ENCODE measurements at regions not wholly inside any gene's neighbourhood (a gene's known extent, or its start where the extent isn't known, plus 50 kb on each side); places are given as distances from the start of the nearest gene placed in this dataset.

- no peaks in the 10 kb centered on the region for H4K20me1 ChIP-seq (ENCODE audit: insufficient read depth, low read length, poor library complexity, severe bottlenecking)
- H3K36me3 ChIP-seq (ENCODE audit: insufficient read depth, low read length), result no peaks in the 10 kb centered on the region
- H3K9ac ChIP-seq (ENCODE audit: low read depth, low read length, poor library complexity, severe bottlenecking), result no peak overlapping the region
- no peaks in the 10 kb centered on the region for H3K4me1 ChIP-seq (ENCODE audit: insufficient read depth, low read length, poor library complexity, severe bottlenecking)
- peaks cover 1% of the 10 kb centered on the region for H3K27me3 ChIP-seq (ENCODE audit: insufficient read depth, low read length, poor library complexity, severe bottlenecking)
- TF ChIP-seq EZH2phosphoT487 (IDR thresholded peaks at IDR 0.05; ENCODE audit: borderline replicate concordance), result no peak
- TF ChIP-seq CTCF (conservative IDR thresholded peaks at IDR 0.05; ENCODE audit: low read length), result no peak
- H3K4me2 ChIP-seq (ENCODE audit: low read depth, low read length, poor library complexity, severe bottlenecking), result no peak overlapping the region
- no peaks in the 10 kb centered on the region for H3K79me2 ChIP-seq (ENCODE audit: insufficient read depth, low read length)
- no peaks in the 10 kb centered on the region for H3K9me2 ChIP-seq (replicated peaks; ENCODE audit: low read depth, low read length)
- H3K9me3 ChIP-seq (ENCODE audit: insufficient read depth, low read depth, low read length), result no peaks in the 10 kb centered on the region
- no peak overlapping the region for H3K4me3 ChIP-seq (ENCODE audit: low read length, poor library complexity, severe bottlenecking)
- H3F3A ChIP-seq (ENCODE audit: low read depth), result no peaks in the 10 kb centered on the region
- H2AFZ ChIP-seq (ENCODE audit: low read length), result no peak overlapping the region
Measured at GRCh38 chr20:40175296-40175695, 513.7 kb downstream of the MAFB start.

- H3K9me3 ChIP-seq (ENCODE audit: insufficient read depth, low read depth, low read length), result no peaks in the 10 kb centered on the region
- no peak overlapping the region for H3K9ac ChIP-seq (ENCODE audit: low read depth, low read length, poor library complexity, severe bottlenecking)
- H4K20me1 ChIP-seq (ENCODE audit: insufficient read depth, low read length, poor library complexity, severe bottlenecking), result no peaks in the 10 kb centered on the region
- no peaks in the 10 kb centered on the region for H3K36me3 ChIP-seq (ENCODE audit: insufficient read depth, low read length)
- H3F3A ChIP-seq (ENCODE audit: low read depth), result no peaks in the 10 kb centered on the region
- H3K9me2 ChIP-seq (replicated peaks; ENCODE audit: low read depth, low read length), result no peaks in the 10 kb centered on the region
- TF ChIP-seq CTCF (conservative IDR thresholded peaks at IDR 0.05; ENCODE audit: low read length) (no peak), EZH2phosphoT487 (IDR thresholded peaks at IDR 0.05; ENCODE audit: borderline replicate concordance) (no peak)
- no peak overlapping the region for H2AFZ ChIP-seq (ENCODE audit: low read length)
- no peaks in the 10 kb centered on the region for H3K4me1 ChIP-seq (ENCODE audit: insufficient read depth, low read length, poor library complexity, severe bottlenecking)
- no peak overlapping the region for H3K4me3 ChIP-seq (ENCODE audit: low read length, poor library complexity, severe bottlenecking)
- no peaks in the 10 kb centered on the region for H3K79me2 ChIP-seq (ENCODE audit: insufficient read depth, low read length)
- peaks cover 7% of the 10 kb centered on the region for H3K27me3 ChIP-seq (ENCODE audit: insufficient read depth, low read length, poor library complexity, severe bottlenecking)
- no peak overlapping the region for H3K4me2 ChIP-seq (ENCODE audit: low read depth, low read length, poor library complexity, severe bottlenecking)
Measured at GRCh38 chr20:40173872-40174271, 515.2 kb downstream of the MAFB start.

- no peak overlapping the region for H3K4me2 ChIP-seq (ENCODE audit: low read depth, low read length, poor library complexity, severe bottlenecking)
- no peak for TF ChIP-seq CTCF (conservative IDR thresholded peaks at IDR 0.05; ENCODE audit: low read length)
- TF ChIP-seq EZH2phosphoT487 (IDR thresholded peaks at IDR 0.05; ENCODE audit: borderline replicate concordance), result no peak
Measured at GRCh38 chr20:40168981-40169620, 519.9 kb downstream of the MAFB start.

More at GRCh38 chr20:40168981-40169620, 519.9 kb downstream of the MAFB start:
- Histone ChIP-seq H3K9me2 (replicated peaks; ENCODE audit: low read depth, low read length) (no peaks in the 10 kb centered on the region), H2AFZ (ENCODE audit: low read length) (no peak overlapping the region), H3K4me1 (ENCODE audit: insufficient read depth, low read length, poor library complexity, severe bottlenecking) (no peaks in the 10 kb centered on the region), H3F3A (ENCODE audit: low read depth) (no peaks in the 10 kb centered on the region), H4K20me1 (ENCODE audit: insufficient read depth, low read length, poor library complexity, severe bottlenecking) (no peaks in the 10 kb centered on the region), H3K27me3 (ENCODE audit: insufficient read depth, low read length, poor library complexity, severe bottlenecking) (peaks cover 11% of the 10 kb centered on the region), H3K36me3 (ENCODE audit: insufficient read depth, low read length) (no peaks in the 10 kb centered on the region), H3K9ac (ENCODE audit: low read depth, low read length, poor library complexity, severe bottlenecking) (no peak overlapping the region), H3K79me2 (ENCODE audit: insufficient read depth, low read length) (no peaks in the 10 kb centered on the region), H3K9me3 (ENCODE audit: insufficient read depth, low read depth, low read length) (no peaks in the 10 kb centered on the region), H3K4me3 (ENCODE audit: low read length, poor library complexity, severe bottlenecking) (no peak overlapping the region)
